HFFc6 (cell line): ENCODE measurements at regions not wholly inside any gene's neighbourhood (a gene's known extent, or its start where the extent isn't known, plus 50 kb on each side); places are given as distances from the start of the nearest gene placed in this dataset.

ENCODE experiments used
- DNase-seq: peaks from one replicate; pipeline ENCODE4 v3.0.0-alpha.2; 2018
- H3K27ac Mint-ChIP-seq: 2 replicates; pipeline ENCODE4 v1.8.0; 2020; ENCODE audit warnings: mild to moderate bottlenecking, mixed read lengths
- H3K27me3 Mint-ChIP-seq: 2 replicates; pipeline ENCODE4 v1.8.0; 2021; ENCODE audit warnings: mild to moderate bottlenecking, moderate library complexity, mixed read lengths; ENCODE audit not compliant: insufficient read depth
- H3K36me3 Mint-ChIP-seq: 2 replicates; pipeline ENCODE4 v1.8.0; 2021; ENCODE audit warnings: low read depth, mixed read lengths
- H3K4me1 Mint-ChIP-seq: 2 replicates; pipeline ENCODE4 v1.8.0; 2020; ENCODE audit warnings: low read depth, mixed read lengths
- H3K4me3 Mint-ChIP-seq: 2 replicates; pipeline ENCODE4 v1.8.0; 2020; ENCODE audit warnings: mild to moderate bottlenecking, moderate library complexity, mixed read lengths
- H3K9me3 Mint-ChIP-seq: 2 replicates; pipeline ENCODE4 v1.8.0; 2020; ENCODE audit warnings: mild to moderate bottlenecking, mixed read lengths
- CTCF ChIP-seq: fragments of 200-600 bp; sonication (generic); IDR thresholded peaks from 2 replicates; pipeline ENCODE4 v1.5.0; 2021; ENCODE audit warnings: antibody characterized with exemption, mild to moderate bottlenecking

DNA sequence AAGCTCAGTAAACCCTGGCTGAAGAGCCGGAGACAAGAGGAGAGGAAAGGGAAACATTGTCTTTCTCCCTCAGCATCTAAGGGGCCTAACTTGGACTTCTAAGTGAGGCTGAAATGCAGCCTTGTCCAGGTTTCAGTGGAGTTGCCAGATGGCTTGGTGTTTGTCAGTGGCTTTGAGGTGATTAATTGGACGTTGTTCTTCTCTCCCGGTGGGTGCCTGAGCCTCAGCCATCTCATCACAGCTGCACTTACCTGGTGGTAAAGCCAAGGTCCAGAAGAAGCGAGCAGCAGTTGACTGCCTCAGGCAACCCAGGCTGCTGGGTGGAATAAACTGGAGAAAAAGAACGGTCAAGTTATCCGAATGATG, 202.2 kb upstream of the NLRP1 start:
- peak overlapping the region; percentile 87 for H3K27ac Mint-ChIP-seq
- H3K4me1 Mint-ChIP-seq: peaks cover 49% of the 10 kb centered on the region
- no peak for TF ChIP-seq CTCF
- DNase-seq: no peak
- H3K36me3 Mint-ChIP-seq: peaks cover 20% of the 10 kb centered on the region
- H3K4me3 Mint-ChIP-seq: peak overlapping the region; percentile 14; the same call in 1 of the 2 replicates
- peaks cover under 1% of the 10 kb centered on the region for H3K27me3 Mint-ChIP-seq
- H3K9me3 Mint-ChIP-seq: peaks cover 10% of the 10 kb centered on the region

DNA sequence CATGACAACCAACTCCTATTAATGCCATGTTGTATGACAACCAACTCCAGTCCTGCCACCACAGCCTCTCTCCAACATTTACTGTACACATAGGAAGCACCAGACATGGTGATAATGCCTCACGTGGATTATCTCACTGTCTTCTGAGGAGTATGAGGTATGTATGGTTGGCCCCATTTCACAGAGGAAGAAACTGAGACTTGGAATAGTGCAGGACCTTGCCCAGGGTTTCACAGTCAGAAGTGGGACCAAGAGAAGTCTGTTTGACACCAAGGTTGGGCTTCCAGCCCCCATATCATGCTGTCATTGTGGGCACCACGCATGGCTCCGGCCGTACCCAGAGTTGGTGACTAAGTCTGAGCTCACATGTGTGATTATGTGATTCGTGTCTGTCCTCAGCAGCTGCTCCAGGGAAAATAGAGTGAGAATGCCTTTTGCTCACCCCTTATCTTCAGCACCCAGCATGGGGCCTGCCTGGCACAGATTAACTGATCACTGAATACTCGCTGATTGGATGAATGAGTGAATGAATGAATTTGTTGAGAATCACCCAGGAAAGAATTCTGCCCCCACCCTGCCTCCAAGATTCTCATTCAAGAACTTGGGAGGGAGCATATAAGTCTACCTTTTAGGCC, 204.1 kb upstream of the NLRP1 start:
- TF ChIP-seq CTCF: no peak
- Mint-ChIP-seq H3K9me3 (peaks cover 14% of the 10 kb centered on the region), H3K4me1 (peaks cover 52% of the 10 kb centered on the region), H3K4me3 (no peak overlapping the region; the same call in 1 of the 2 replicates), H3K27me3 (peaks cover 7% of the 10 kb centered on the region), H3K27ac (peak overlapping the region; percentile 64), H3K36me3 (peaks cover 28% of the 10 kb centered on the region)
- DNase-seq: peak; percentile 71

GRCh38 chr17:5789528-5789927, 205.2 kb upstream of the NLRP1 start:
- TF ChIP-seq CTCF: no peak
- no peak for DNase-seq
- Mint-ChIP-seq H3K4me1 (peaks cover 51% of the 10 kb centered on the region), H3K27me3 (peaks cover 7% of the 10 kb centered on the region), H3K4me3 (no peak overlapping the region), H3K36me3 (peaks cover 19% of the 10 kb centered on the region), H3K27ac (no peak overlapping the region), H3K9me3 (peaks cover 9% of the 10 kb centered on the region)

- DNase-seq: no peak
- Mint-ChIP-seq H3K27ac (no peak overlapping the region), H3K9me3 (peaks cover 9% of the 10 kb centered on the region), H3K4me3 (no peak overlapping the region), H3K4me1 (peaks cover 19% of the 10 kb centered on the region), H3K36me3 (peaks cover 19% of the 10 kb centered on the region), H3K27me3 (peaks cover 15% of the 10 kb centered on the region)
- peak; percentile 62 for TF ChIP-seq CTCF
These were observed 208.8 kb upstream of the NLRP1 start for GRCh38 chr17:5793157-5793556.

- Mint-ChIP-seq H3K4me1 (peaks cover 12% of the 10 kb centered on the region), H3K4me3 (no peak overlapping the region), H3K27me3 (peaks cover 22% of the 10 kb centered on the region), H3K9me3 (peaks cover 9% of the 10 kb centered on the region), H3K27ac (no peak overlapping the region), H3K36me3 (peaks cover 19% of the 10 kb centered on the region)
- no peak for DNase-seq
- no peak for TF ChIP-seq CTCF
These were observed 209.6 kb upstream of the NLRP1 start for GRCh38 chr17:5793899-5794298.
